ENCODE measurements at regions not wholly inside any gene's neighbourhood (a gene's known extent, or its start where the extent isn't known, plus 50 kb on each side); places are given as distances from the start of the nearest gene placed in this dataset.
A peak's percentile ranks its signal among the peaks of the same experiment; 100 is the strongest.

DNA sequence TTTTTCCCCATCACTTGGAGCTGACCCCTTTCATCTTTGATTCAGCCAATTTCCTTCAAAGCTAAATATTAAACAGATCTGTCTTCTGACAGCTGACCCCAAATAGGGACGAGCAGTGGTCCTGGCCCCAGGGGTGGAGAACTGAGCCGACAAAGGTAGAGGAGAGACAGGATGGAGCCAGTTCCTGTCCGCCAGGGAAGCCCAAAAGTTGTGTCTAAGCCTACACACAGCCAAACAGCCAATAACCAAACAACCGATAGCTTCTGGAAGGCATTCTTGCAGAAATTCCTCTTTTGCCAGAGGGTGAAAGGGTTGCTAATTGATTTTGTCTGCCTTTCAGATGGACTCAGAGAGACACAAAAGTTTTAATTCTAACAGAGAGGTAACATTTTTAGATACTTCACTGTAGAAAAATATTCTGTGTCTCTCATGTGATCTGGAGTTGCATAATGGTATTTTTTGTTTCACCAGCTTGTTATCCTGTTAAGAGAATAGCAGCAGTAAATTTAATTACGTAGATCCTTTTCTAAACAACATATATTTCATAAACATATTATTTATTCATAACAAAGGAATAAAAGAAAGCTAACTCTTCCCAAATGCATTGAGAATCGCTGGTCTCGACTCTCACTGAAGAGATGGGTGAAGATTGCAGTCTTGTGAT, 161.7 kb upstream of the LYZL1 start:
- H3K9me3 Mint-ChIP-seq, result peaks cover 4% of the 10 kb centered on the region
- no peaks in the 10 kb centered on the region for H3K36me3 ChIP-seq
- no peaks in the 10 kb centered on the region for H4K20me1 ChIP-seq (ENCODE audit: low read depth)
- peaks cover 14% of the 10 kb centered on the region for H3K4me1 Mint-ChIP-seq
- H3K36me3 Mint-ChIP-seq, result no peaks in the 10 kb centered on the region
- peak overlapping the region; percentile 13 for H2AFZ ChIP-seq (replicated peaks)
- H3K9me3 ChIP-seq (ENCODE audit: low read depth), result no peaks in the 10 kb centered on the region
- H3F3A ChIP-seq (ENCODE audit: low read depth), result no peaks in the 10 kb centered on the region
- no peak overlapping the region for H3K27ac ChIP-seq
- TF ChIP-seq CTCF (IDR thresholded peaks at IDR 0.05), result no peak
- TF ChIP-seq EZH2 (IDR thresholded peaks at IDR 0.05), result no peak
- TF ChIP-seq EZH2phosphoT487 (IDR thresholded peaks at IDR 0.05), result no peak
- H3K27me3 Mint-ChIP-seq (ENCODE audit: insufficient read depth, low read depth), result peaks cover 7% of the 10 kb centered on the region
- no peak overlapping the region for H3K4me3 Mint-ChIP-seq
- H3K27ac Mint-ChIP-seq, result no peak overlapping the region
- H3K4me1 ChIP-seq, result peaks cover 8% of the 10 kb centered on the region
- H3K79me2 ChIP-seq (ENCODE audit: low read depth), result no peaks in the 10 kb centered on the region
- no peaks in the 10 kb centered on the region for H3K27me3 ChIP-seq
- H3K4me3 ChIP-seq, result no peak overlapping the region
- H3K4me2 ChIP-seq, result no peak overlapping the region
- DNase-seq (ENCODE audit: low spot score), result peak; percentile 7
- H3K9ac ChIP-seq, result no peak overlapping the region

GRCh38 chr10:29127731-29128130, 161.1 kb upstream of the LYZL1 start:
- Mint-ChIP-seq H3K27me3 (ENCODE audit: insufficient read depth, low read depth) (peaks cover 7% of the 10 kb centered on the region), H3K9me3 (peaks cover 4% of the 10 kb centered on the region), H3K4me3 (no peak overlapping the region), H3K27ac (no peak overlapping the region), H3K4me1 (peaks cover 18% of the 10 kb centered on the region), H3K36me3 (no peaks in the 10 kb centered on the region)
- no peaks in the 10 kb centered on the region for H3K9me3 ChIP-seq (ENCODE audit: low read depth)
- DNase-seq (ENCODE audit: low spot score), result no peak
- TF ChIP-seq EZH2phosphoT487 (IDR thresholded peaks at IDR 0.05) (no peak), CTCF (IDR thresholded peaks at IDR 0.05) (no peak), EZH2 (IDR thresholded peaks at IDR 0.05) (no peak)
- H3K36me3 ChIP-seq, result no peaks in the 10 kb centered on the region
- no peak overlapping the region for H3K27ac ChIP-seq
- H4K20me1 ChIP-seq (ENCODE audit: low read depth), result no peaks in the 10 kb centered on the region
- H3K4me3 ChIP-seq, result no peak overlapping the region
- H2AFZ ChIP-seq (replicated peaks), result no peak overlapping the region
- H3K79me2 ChIP-seq (ENCODE audit: low read depth), result no peaks in the 10 kb centered on the region
- H3K27me3 ChIP-seq, result no peaks in the 10 kb centered on the region
- H3K4me2 ChIP-seq, result no peak overlapping the region
- H3F3A ChIP-seq (ENCODE audit: low read depth), result no peaks in the 10 kb centered on the region
- H3K9ac ChIP-seq, result no peak overlapping the region
- H3K4me1 ChIP-seq, result peaks cover 8% of the 10 kb centered on the region

DNA sequence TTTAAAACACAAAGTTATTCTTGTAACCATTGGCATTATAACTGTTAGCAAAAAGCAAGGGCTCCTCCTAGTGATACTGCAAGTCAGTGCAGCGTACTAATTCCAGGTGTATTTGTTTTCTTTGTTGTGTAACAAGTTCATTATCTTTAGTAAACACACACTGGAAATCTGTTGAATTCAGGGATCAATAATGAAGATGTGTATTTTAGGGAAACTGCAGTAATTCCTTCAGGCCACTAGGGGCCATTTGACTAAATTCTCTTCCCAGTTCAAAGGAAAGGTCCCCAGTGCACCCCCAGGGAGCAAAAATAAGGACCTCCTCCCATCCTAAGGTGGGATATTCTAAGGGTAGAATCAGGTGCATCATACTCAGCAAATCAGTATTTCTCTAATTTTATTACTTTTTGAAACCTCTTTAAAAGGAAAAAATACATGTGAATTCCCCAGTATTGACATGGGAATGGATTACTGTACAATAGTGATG, 158.6 kb upstream of the LYZL1 start:
- Histone ChIP-seq H3K4me2 (no peak overlapping the region), H3K36me3 (no peaks in the 10 kb centered on the region), H4K20me1 (ENCODE audit: low read depth) (no peaks in the 10 kb centered on the region), H3K27me3 (no peaks in the 10 kb centered on the region), H3K4me1 (peaks cover 8% of the 10 kb centered on the region), H3K27ac (no peak overlapping the region), H3K4me3 (no peak overlapping the region), H3K9ac (no peak overlapping the region), H3F3A (ENCODE audit: low read depth) (no peaks in the 10 kb centered on the region), H3K9me3 (ENCODE audit: low read depth) (no peaks in the 10 kb centered on the region), H2AFZ (replicated peaks) (no peak overlapping the region), H3K79me2 (ENCODE audit: low read depth) (no peaks in the 10 kb centered on the region)
- no peaks in the 10 kb centered on the region for H3K9me3 Mint-ChIP-seq
- TF ChIP-seq CTCF (IDR thresholded peaks at IDR 0.05) (peak; percentile 75), EZH2 (IDR thresholded peaks at IDR 0.05) (no peak)
- DNase-seq (ENCODE audit: low spot score), result peak; percentile 15
- H3K4me1 Mint-ChIP-seq, result peaks cover 20% of the 10 kb centered on the region
- no peak overlapping the region for H3K4me3 Mint-ChIP-seq
- H3K36me3 Mint-ChIP-seq, result no peaks in the 10 kb centered on the region
- no peak overlapping the region for H3K27ac Mint-ChIP-seq
- peaks cover 4% of the 10 kb centered on the region for H3K27me3 Mint-ChIP-seq (ENCODE audit: insufficient read depth, low read depth)

Measured in neural progenitor cell (in vitro differentiated cells).